Epithelial cell of esophagus (primary cell): ENCODE measurements at regions not wholly inside any gene's neighbourhood (a gene's known extent, or its start where the extent isn't known, plus 50 kb on each side); places are given as distances from the start of the nearest gene placed in this dataset.

Experiments used
- DNase-seq: peaks from one replicate; pipeline ENCODE4 v3.0.0; 2010; ENCODE audit warnings: low read depth
- H3K4me3 ChIP-seq: 2 replicates; pipeline ENCODE4 v1.5.1; 2011; ENCODE audit warnings: mild to moderate bottlenecking, low read length, control low read depth
- CTCF ChIP-seq: IDR thresholded peaks from 2 replicates; pipeline ENCODE4 v1.5.1; 2011; ENCODE audit warnings: low read depth, mild to moderate bottlenecking, low read length, control low read depth, inconsistent platforms; ENCODE audit not compliant: insufficient read depth; ENCODE audit errors: missing control alignments

GRCh38 chr5:74956278-74956677 lies 90.1 kb upstream of the FAM169A start:
- no peak for TF ChIP-seq CTCF
- no peak overlapping the region for H3K4me3 ChIP-seq

GRCh38 chr5:74954919-74955318 lies 88.7 kb upstream of the FAM169A start:
- no peak overlapping the region for H3K4me3 ChIP-seq
- TF ChIP-seq CTCF, result no peak
- peak; percentile 75 for DNase-seq

More at GRCh38 chr5:74956278-74956677, 90.1 kb upstream of the FAM169A start:
- peak; percentile 88 for DNase-seq

- no peak overlapping the region for H3K4me3 ChIP-seq
- peak; percentile 65 for DNase-seq
- no peak for TF ChIP-seq CTCF
These were observed 87.9 kb upstream of the FAM169A start for GRCh38 chr5:74953937-74954720.

GRCh38 chr5:74953554-74953936 lies 87.4 kb upstream of the FAM169A start:
- no peak for TF ChIP-seq CTCF
- H3K4me3 ChIP-seq, result no peak overlapping the region
- no peak for DNase-seq

GRCh38 chr5:74952406-74952805 lies 86.2 kb upstream of the FAM169A start:
- H3K4me3 ChIP-seq, result no peak overlapping the region
- DNase-seq, result no peak
- TF ChIP-seq CTCF, result no peak

GRCh38 chr5:74951865-74952264 lies 85.7 kb upstream of the FAM169A start:
- TF ChIP-seq CTCF, result no peak
- H3K4me3 ChIP-seq, result no peak overlapping the region
- DNase-seq, result no peak

GRCh38 chr5:74950836-74951515 lies 84.8 kb upstream of the FAM169A start:
- H3K4me3 ChIP-seq, result no peak overlapping the region
- DNase-seq, result no peak
- no peak for TF ChIP-seq CTCF
